KMS-11 (cell line): ENCODE measurements at regions not wholly inside any gene's neighbourhood (a gene's known extent, or its start where the extent isn't known, plus 50 kb on each side); places are given as distances from the start of the nearest gene placed in this dataset.

Experiments used
- H2AFZ ChIP-seq: fragments of 200-600 bp; sonication (generic); 2 replicates; pipeline ENCODE4 v1.6.1; 2016; ENCODE audit warnings: antibody characterized with exemption, mixed run types, low read depth
- H3K27ac ChIP-seq: fragments of 200-600 bp; sonication (generic); 2 replicates; pipeline ENCODE4 v1.6.1; 2016; ENCODE audit warnings: mild to moderate bottlenecking, mixed run types
- H3K27me3 ChIP-seq: fragments of 200-600 bp; sonication (generic); 2 replicates; pipeline ENCODE4 v1.6.1; 2017; ENCODE audit warnings: mild to moderate bottlenecking, low read depth, mixed run types, moderate library complexity; ENCODE audit not compliant: insufficient read depth
- H3K36me3 ChIP-seq: fragments of 200-600 bp; sonication (generic); 2 replicates; pipeline ENCODE4 v1.6.1; 2017; ENCODE audit warnings: mild to moderate bottlenecking, mixed run types; ENCODE audit not compliant: insufficient read depth
- H3K4me1 ChIP-seq: fragments of 200-600 bp; sonication (generic); 2 replicates; pipeline ENCODE4 v1.6.1; 2016; ENCODE audit warnings: mild to moderate bottlenecking, low read depth, mixed run types; ENCODE audit not compliant: poor library complexity, severe bottlenecking
- H3K4me2 ChIP-seq: fragments of 200-600 bp; sonication (generic); 2 replicates; pipeline ENCODE4 v1.7.0; 2016; ENCODE audit warnings: mild to moderate bottlenecking, mixed run types
- H3K4me3 ChIP-seq: fragments of 200-600 bp; sonication (generic); IDR thresholded peaks from 2 replicates; pipeline ENCODE4 v1.6.1; 2017; ENCODE audit warnings: low read depth, low read length, mixed read lengths; ENCODE audit not compliant: insufficient read depth
- H3K79me2 ChIP-seq: fragments of 200-600 bp; sonication (generic); 2 replicates; pipeline ENCODE4 v1.6.1; 2016; ENCODE audit warnings: low read depth, mixed run types; ENCODE audit not compliant: insufficient read depth
- H3K9ac ChIP-seq: fragments of 200-600 bp; sonication (generic); 2 replicates; pipeline ENCODE4 v1.6.1; 2016; ENCODE audit warnings: mild to moderate bottlenecking, mixed run types
- H4K20me1 ChIP-seq: fragments of 200-600 bp; sonication (generic); 2 replicates; pipeline ENCODE4 v1.6.1; 2016; ENCODE audit warnings: mild to moderate bottlenecking, mixed run types; ENCODE audit not compliant: insufficient read depth
- TF ChIP-seq, protein P1 (sequence below): fragments of 200-600 bp; sonication (generic); conservative IDR thresholded peaks from 2 replicates; pipeline ENCODE4 v1.6.1; 2017; ENCODE audit warnings: low read depth, mild to moderate bottlenecking, antibody characterized with exemption, low read length, moderate library complexity, mixed read lengths

- TF ChIP-seq, protein P1, sequence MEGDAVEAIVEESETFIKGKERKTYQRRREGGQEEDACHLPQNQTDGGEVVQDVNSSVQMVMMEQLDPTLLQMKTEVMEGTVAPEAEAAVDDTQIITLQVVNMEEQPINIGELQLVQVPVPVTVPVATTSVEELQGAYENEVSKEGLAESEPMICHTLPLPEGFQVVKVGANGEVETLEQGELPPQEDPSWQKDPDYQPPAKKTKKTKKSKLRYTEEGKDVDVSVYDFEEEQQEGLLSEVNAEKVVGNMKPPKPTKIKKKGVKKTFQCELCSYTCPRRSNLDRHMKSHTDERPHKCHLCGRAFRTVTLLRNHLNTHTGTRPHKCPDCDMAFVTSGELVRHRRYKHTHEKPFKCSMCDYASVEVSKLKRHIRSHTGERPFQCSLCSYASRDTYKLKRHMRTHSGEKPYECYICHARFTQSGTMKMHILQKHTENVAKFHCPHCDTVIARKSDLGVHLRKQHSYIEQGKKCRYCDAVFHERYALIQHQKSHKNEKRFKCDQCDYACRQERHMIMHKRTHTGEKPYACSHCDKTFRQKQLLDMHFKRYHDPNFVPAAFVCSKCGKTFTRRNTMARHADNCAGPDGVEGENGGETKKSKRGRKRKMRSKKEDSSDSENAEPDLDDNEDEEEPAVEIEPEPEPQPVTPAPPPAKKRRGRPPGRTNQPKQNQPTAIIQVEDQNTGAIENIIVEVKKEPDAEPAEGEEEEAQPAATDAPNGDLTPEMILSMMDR: no peak
- Histone ChIP-seq H3K4me1 (no peaks in the 10 kb centered on the region), H2AFZ (no peak overlapping the region), H3K9ac (no peak overlapping the region), H3K4me3 (no peak overlapping the region), H3K27ac (no peak overlapping the region), H3K36me3 (no peaks in the 10 kb centered on the region), H4K20me1 (no peaks in the 10 kb centered on the region), H3K27me3 (no peaks in the 10 kb centered on the region), H3K79me2 (no peaks in the 10 kb centered on the region), H3K4me2 (no peak overlapping the region)
Measured at GRCh38 chr2:154637456-154637855, 61.0 kb upstream of the KCNJ3 start.

DNA sequence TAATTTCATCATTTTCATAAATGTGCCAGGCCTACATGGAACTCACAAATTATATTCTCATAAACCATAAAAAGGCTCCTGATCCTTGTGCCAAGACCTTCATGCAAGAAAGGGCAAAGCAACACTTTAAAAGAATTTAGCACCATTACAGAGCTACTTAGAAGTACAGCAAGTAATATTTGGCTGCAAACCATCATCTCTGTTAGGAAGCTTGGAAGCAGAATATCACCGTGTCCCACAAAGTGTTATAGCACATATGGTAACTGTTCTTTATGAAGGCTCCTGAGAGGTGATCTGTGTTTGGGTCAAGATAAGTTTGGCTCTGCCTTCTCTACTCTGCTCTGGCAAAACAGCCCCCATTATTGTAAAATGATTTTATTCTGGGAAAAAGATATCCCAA is 59.7 kb upstream of the KCNJ3 start:
- Histone ChIP-seq H3K27ac (no peak overlapping the region), H3K4me3 (no peak overlapping the region), H3K36me3 (no peaks in the 10 kb centered on the region)

DNA sequence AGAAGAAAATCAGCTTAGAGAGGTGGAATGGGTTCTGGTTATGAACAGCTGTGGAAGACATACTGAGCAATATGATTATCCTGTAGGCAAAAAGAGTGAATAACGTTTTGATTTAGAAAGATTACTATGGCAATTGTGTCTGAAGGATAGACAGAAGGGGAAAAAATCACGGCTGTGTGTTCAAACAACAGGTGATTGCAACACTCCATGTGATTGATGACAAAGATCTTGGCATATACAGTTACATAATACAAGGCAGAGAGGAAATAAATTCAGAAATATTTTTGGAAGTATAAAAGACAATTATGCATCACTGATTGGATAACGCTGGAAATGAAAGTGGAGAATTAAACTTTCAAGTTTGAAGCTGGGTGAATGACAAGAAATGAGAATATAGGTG is 58.5 kb upstream of the KCNJ3 start:
- Histone ChIP-seq H3K79me2 (no peaks in the 10 kb centered on the region), H2AFZ (no peak overlapping the region), H3K27me3 (no peaks in the 10 kb centered on the region), H3K27ac (no peak overlapping the region), H3K9ac (no peak overlapping the region), H3K4me1 (no peaks in the 10 kb centered on the region), H3K4me3 (no peak overlapping the region), H3K4me2 (no peak overlapping the region), H4K20me1 (no peaks in the 10 kb centered on the region), H3K36me3 (no peaks in the 10 kb centered on the region)
- TF ChIP-seq, protein P1: no peak

More for the DNA sequence above, 59.7 kb upstream of the KCNJ3 start:
- H3K9ac ChIP-seq: no peak overlapping the region
- no peaks in the 10 kb centered on the region for H3K27me3 ChIP-seq
- no peak overlapping the region for H2AFZ ChIP-seq
- TF ChIP-seq, protein P1: no peak
- no peaks in the 10 kb centered on the region for H3K79me2 ChIP-seq
- H3K4me2 ChIP-seq: no peak overlapping the region
- no peaks in the 10 kb centered on the region for H4K20me1 ChIP-seq
- no peaks in the 10 kb centered on the region for H3K4me1 ChIP-seq
